SH-SY5Y (cell line): ENCODE measurements at regions not wholly inside any gene's neighbourhood (a gene's known extent, or its start where the extent isn't known, plus 50 kb on each side); places are given as distances from the start of the nearest gene placed in this dataset.

Experiments used
- GATA2 ChIP-seq: IDR thresholded peaks from 2 replicates; pipeline ENCODE4 v1.6.1; 2011; ENCODE audit warnings: mild to moderate bottlenecking, low read depth, low read length
- GATA3 ChIP-seq: IDR thresholded peaks from 2 replicates; pipeline ENCODE4 v1.6.1; 2011; ENCODE audit warnings: low read depth, mild to moderate bottlenecking, low read length, moderate library complexity

GRCh38 chr4:152079079-152079478 is 318.3 kb upstream of the GATB start:
- no peak for TF ChIP-seq GATA2
- TF ChIP-seq GATA3, result no peak
